Endodermal cell (in vitro differentiated cells): ENCODE measurements at regions not wholly inside any gene's neighbourhood (a gene's known extent, or its start where the extent isn't known, plus 50 kb on each side); places are given as distances from the start of the nearest gene placed in this dataset.
A peak's percentile ranks its signal among the peaks of the same experiment; 100 is the strongest.

Experiments used
- DNase-seq: peaks from one replicate; pipeline ENCODE4 v3.0.0-alpha.2; 2017
- H3K27ac ChIP-seq: 2 replicates; pipeline ENCODE4 v1.5.1; 2013; ENCODE audit warnings: mild to moderate bottlenecking, low read depth, low read length, moderate library complexity
- H3K27me3 ChIP-seq: 2 replicates; pipeline ENCODE4 v1.6.1; 2013; ENCODE audit warnings: mild to moderate bottlenecking, low read length, moderate library complexity; ENCODE audit not compliant: insufficient read depth, control insufficient read depth, poor library complexity, severe bottlenecking
- H3K36me3 ChIP-seq: 2 replicates; pipeline ENCODE4 v1.7.0; 2013; ENCODE audit warnings: mild to moderate bottlenecking, low read length, moderate library complexity; ENCODE audit not compliant: control insufficient read depth, insufficient read depth
- H3K4me1 ChIP-seq: one replicate; pipeline ENCODE4 v1.7.0; 2013; ENCODE audit warnings: low read length; ENCODE audit not compliant: control insufficient read depth, insufficient read depth
- H3K4me3 ChIP-seq: 2 replicates; pipeline ENCODE4 v1.5.1; 2013; ENCODE audit warnings: mild to moderate bottlenecking, low read length, moderate library complexity
- H3K9ac ChIP-seq: 2 replicates; pipeline ENCODE4 v1.6.1; 2013; ENCODE audit warnings: mild to moderate bottlenecking, low read length, moderate library complexity; ENCODE audit not compliant: poor library complexity, severe bottlenecking; ENCODE audit errors: extremely low read depth
- H3K9me3 ChIP-seq: 2 replicates; pipeline ENCODE4 v1.6.1; 2013; ENCODE audit warnings: mild to moderate bottlenecking, low read length, moderate library complexity; ENCODE audit not compliant: control insufficient read depth
- H3K27ac Mint-ChIP-seq: 2 replicates; pipeline ENCODE4 v1.8.0; 2020; ENCODE audit warnings: mixed read lengths
- H3K27me3 Mint-ChIP-seq: 2 replicates; pipeline ENCODE4 v1.8.0; 2021; ENCODE audit warnings: mild to moderate bottlenecking, mixed read lengths; ENCODE audit not compliant: insufficient read depth
- H3K36me3 Mint-ChIP-seq: 2 replicates; pipeline ENCODE4 v1.8.0; 2020; ENCODE audit warnings: low read depth, mixed read lengths
- H3K4me1 Mint-ChIP-seq: 2 replicates; pipeline ENCODE4 v1.8.0; 2020; ENCODE audit warnings: mixed read lengths
- H3K4me3 Mint-ChIP-seq: 2 replicates; pipeline ENCODE4 v1.8.0; 2020; ENCODE audit warnings: mild to moderate bottlenecking, moderate library complexity, mixed read lengths
- H3K9me3 Mint-ChIP-seq: 2 replicates; pipeline ENCODE4 v1.8.0; 2020; ENCODE audit warnings: mild to moderate bottlenecking, mixed read lengths
- WGBS, 2 experiments: methylation state at CpG; one replicate each; pipeline versions ENCODE4 v1.1.5 to v1.1.7; 2013; ENCODE audit warnings: missing lambda C conversion rate in 2 of 2, mixed read lengths in 1 of 2; ENCODE audit not compliant: insufficient coverage in 1 of 2, insufficient read length in 1 of 2; 5-methylcytosine and 5-hydroxymethylcytosine counted together
- TF ChIP-seq, protein P1 (sequence below): fragments of 200-600 bp; sonication (generic); conservative IDR thresholded peaks from 2 replicates; pipeline ENCODE4 v1.5.0; 2021; ENCODE audit warnings: antibody characterized with exemption, mild to moderate bottlenecking

DNA sequence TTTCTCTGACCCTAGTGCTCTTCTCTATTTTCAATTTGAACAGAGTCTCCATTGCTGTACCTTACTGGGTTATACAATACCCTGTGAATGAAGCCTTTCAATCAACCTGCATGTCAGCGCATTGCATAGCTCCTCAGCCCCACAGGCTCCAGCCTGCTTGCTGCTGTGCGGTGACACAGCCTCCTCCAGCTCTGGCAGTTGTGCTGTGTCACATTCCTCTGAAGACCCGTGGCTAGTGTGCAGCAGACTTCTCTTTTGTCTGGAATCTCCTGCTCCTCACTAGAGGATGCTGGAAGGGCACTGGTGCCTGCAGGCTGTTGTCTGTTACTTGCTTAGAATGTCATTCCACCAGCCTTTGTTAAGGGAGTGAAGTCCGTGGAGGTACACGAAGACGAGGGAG is 390.1 kb upstream of the B3GAT1 start:
- peaks cover 4% of the 10 kb centered on the region for H3K4me1 ChIP-seq
- H3K9me3 ChIP-seq: no peaks in the 10 kb centered on the region
- Mint-ChIP-seq H3K9me3 (no peaks in the 10 kb centered on the region), H3K4me1 (peaks cover 29% of the 10 kb centered on the region), H3K36me3 (no peaks in the 10 kb centered on the region), H3K27ac (no peak overlapping the region), H3K27me3 (peaks cover 21% of the 10 kb centered on the region), H3K4me3 (no peak overlapping the region)
- TF ChIP-seq, protein P1, sequence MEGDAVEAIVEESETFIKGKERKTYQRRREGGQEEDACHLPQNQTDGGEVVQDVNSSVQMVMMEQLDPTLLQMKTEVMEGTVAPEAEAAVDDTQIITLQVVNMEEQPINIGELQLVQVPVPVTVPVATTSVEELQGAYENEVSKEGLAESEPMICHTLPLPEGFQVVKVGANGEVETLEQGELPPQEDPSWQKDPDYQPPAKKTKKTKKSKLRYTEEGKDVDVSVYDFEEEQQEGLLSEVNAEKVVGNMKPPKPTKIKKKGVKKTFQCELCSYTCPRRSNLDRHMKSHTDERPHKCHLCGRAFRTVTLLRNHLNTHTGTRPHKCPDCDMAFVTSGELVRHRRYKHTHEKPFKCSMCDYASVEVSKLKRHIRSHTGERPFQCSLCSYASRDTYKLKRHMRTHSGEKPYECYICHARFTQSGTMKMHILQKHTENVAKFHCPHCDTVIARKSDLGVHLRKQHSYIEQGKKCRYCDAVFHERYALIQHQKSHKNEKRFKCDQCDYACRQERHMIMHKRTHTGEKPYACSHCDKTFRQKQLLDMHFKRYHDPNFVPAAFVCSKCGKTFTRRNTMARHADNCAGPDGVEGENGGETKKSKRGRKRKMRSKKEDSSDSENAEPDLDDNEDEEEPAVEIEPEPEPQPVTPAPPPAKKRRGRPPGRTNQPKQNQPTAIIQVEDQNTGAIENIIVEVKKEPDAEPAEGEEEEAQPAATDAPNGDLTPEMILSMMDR: no peak
- H3K9ac ChIP-seq: no peak overlapping the region
- H3K27me3 ChIP-seq: no peaks in the 10 kb centered on the region
- H3K36me3 ChIP-seq: no peaks in the 10 kb centered on the region
- DNase-seq: no peak
- H3K4me3 ChIP-seq: no peak overlapping the region
- 24 to 60% methylated on average over 2 to 6 of the region's 6 CpGs for WGBS, 2 experiments
- H3K27ac ChIP-seq: peak overlapping the region; percentile 85

DNA sequence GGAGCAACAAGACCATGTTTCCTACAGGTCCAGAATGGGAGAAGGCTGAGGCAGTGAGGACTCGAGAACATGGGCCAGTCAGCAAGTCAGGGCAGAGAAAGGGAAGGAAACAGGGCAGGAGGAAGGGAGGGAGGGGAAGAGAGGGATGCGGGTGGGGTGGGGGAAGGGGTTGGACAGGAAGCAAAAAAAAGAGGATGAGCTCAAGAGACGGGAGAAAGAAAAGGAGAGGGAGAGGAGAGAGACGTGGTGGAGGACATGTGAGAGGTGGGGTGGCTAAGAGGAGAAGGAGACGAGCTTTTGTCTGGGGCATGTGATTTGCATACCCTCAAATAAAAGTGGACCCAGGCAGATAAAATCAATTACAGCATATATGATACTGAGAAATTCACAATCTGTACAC is 389.5 kb upstream of the B3GAT1 start:
- Mint-ChIP-seq H3K27me3 (peaks cover 22% of the 10 kb centered on the region), H3K9me3 (no peaks in the 10 kb centered on the region), H3K4me3 (no peak overlapping the region), H3K27ac (no peak overlapping the region), H3K36me3 (no peaks in the 10 kb centered on the region), H3K4me1 (peaks cover 29% of the 10 kb centered on the region)
- WGBS, 2 experiments: 43 to 47% methylated on average over 2 to 4 of the region's 5 CpGs
- no peaks in the 10 kb centered on the region for H3K9me3 ChIP-seq
- H3K4me3 ChIP-seq: no peak overlapping the region
- DNase-seq: no peak
- H3K27me3 ChIP-seq: no peaks in the 10 kb centered on the region
- peaks cover 4% of the 10 kb centered on the region for H3K4me1 ChIP-seq
- peak overlapping the region; percentile 85 for H3K27ac ChIP-seq
- H3K9ac ChIP-seq: no peak overlapping the region
- H3K36me3 ChIP-seq: no peaks in the 10 kb centered on the region
- TF ChIP-seq, protein P1: no peak

DNA sequence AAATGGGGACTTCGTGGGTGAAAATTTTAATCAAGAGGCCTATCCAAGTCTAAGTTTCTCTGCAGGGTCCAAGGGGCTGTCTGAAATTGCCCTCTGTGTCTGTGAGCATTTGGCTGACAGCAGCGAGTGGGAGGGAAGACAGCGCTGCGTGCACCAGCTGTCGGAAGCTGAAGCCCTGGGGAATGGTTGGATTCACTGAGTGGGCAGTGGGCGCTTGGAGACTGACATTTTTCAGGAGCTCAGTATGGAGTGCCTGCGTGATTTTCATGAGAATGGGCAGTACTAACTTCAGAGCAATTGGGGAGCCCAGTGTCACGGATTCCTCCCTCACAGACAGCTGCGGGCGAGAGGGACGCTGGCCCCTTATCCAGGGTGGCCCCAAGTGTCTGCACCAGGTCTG is 388.8 kb upstream of the B3GAT1 start:
- peak overlapping the region; percentile 85 for H3K27ac ChIP-seq
- no peaks in the 10 kb centered on the region for H3K36me3 ChIP-seq
- H3K9ac ChIP-seq: no peak overlapping the region
- no peak for DNase-seq
- peaks cover 4% of the 10 kb centered on the region for H3K4me1 ChIP-seq
- Mint-ChIP-seq H3K36me3 (no peaks in the 10 kb centered on the region), H3K9me3 (no peaks in the 10 kb centered on the region), H3K4me3 (no peak overlapping the region), H3K4me1 (peaks cover 29% of the 10 kb centered on the region), H3K27ac (no peak overlapping the region), H3K27me3 (peaks cover 23% of the 10 kb centered on the region)
- no peaks in the 10 kb centered on the region for H3K9me3 ChIP-seq
- TF ChIP-seq, protein P1: no peak
- 57 to 86% methylated on average over 6 to 11 of the region's 11 CpGs for WGBS, 2 experiments
- no peaks in the 10 kb centered on the region for H3K27me3 ChIP-seq
- no peak overlapping the region for H3K4me3 ChIP-seq
